Loucy (cell line): ENCODE measurements at regions not wholly inside any gene's neighbourhood (a gene's known extent, or its start where the extent isn't known, plus 50 kb on each side); places are given as distances from the start of the nearest gene placed in this dataset.

Source experiments
- H2AFZ ChIP-seq: fragments of 200-600 bp; sonication (generic); 2 replicates; pipeline ENCODE4 v1.6.0; 2016; ENCODE audit warnings: antibody characterized with exemption, mild to moderate bottlenecking, low read length, moderate library complexity
- H3F3A ChIP-seq: fragments of 200-600 bp; 2 replicates; pipeline ENCODE4 v1.6.0; 2016; ENCODE audit warnings: antibody characterized with exemption, low read depth, mild to moderate bottlenecking
- H3K27me3 ChIP-seq: fragments of 200-600 bp; sonication (generic); 2 replicates; pipeline ENCODE4 v1.6.1; 2014; ENCODE audit warnings: low read length, mild to moderate bottlenecking; ENCODE audit not compliant: insufficient read depth, poor library complexity, severe bottlenecking
- H3K36me3 ChIP-seq: fragments of 200-600 bp; sonication (generic); 2 replicates; pipeline ENCODE4 v1.6.1; 2016; ENCODE audit warnings: low read length; ENCODE audit not compliant: insufficient read depth
- H3K4me1 ChIP-seq: fragments of 200-600 bp; sonication (generic); 2 replicates; pipeline ENCODE4 v1.5.1; 2014; ENCODE audit warnings: low read length, mild to moderate bottlenecking; ENCODE audit not compliant: insufficient read depth, poor library complexity, severe bottlenecking
- H3K4me2 ChIP-seq: fragments of 200-600 bp; sonication (generic); 2 replicates; pipeline ENCODE4 v1.6.0; 2014; ENCODE audit warnings: antibody characterized with exemption, low read length, low read depth, mild to moderate bottlenecking; ENCODE audit not compliant: poor library complexity, severe bottlenecking
- H3K4me3 ChIP-seq: fragments of 200-600 bp; sonication (generic); 2 replicates; pipeline ENCODE4 v1.5.1; 2014; ENCODE audit warnings: low read length, mild to moderate bottlenecking, mixed read lengths; ENCODE audit not compliant: poor library complexity, severe bottlenecking
- H3K79me2 ChIP-seq: fragments of 200-600 bp; sonication (generic); 2 replicates; pipeline ENCODE4 v1.6.1; 2014; ENCODE audit warnings: low read length; ENCODE audit not compliant: insufficient read depth
- H3K9ac ChIP-seq: fragments of 200-600 bp; sonication (generic); 2 replicates; pipeline ENCODE4 v1.6.0; 2014; ENCODE audit warnings: mild to moderate bottlenecking, low read depth, low read length, moderate library complexity; ENCODE audit not compliant: poor library complexity, severe bottlenecking
- H3K9me2 ChIP-seq: fragments of 200-600 bp; sonication (generic); replicated peaks from 2 replicates; pipeline ENCODE4 v1.6.1; 2016; ENCODE audit warnings: low read depth, low read length, mixed read lengths
- H3K9me3 ChIP-seq: fragments of 200-600 bp; sonication (generic); 2 replicates; pipeline ENCODE4 v1.6.1; 2014; ENCODE audit warnings: mild to moderate bottlenecking, antibody characterized with exemption, low read length, low read depth; ENCODE audit not compliant: insufficient read depth
- H4K20me1 ChIP-seq: fragments of 200-600 bp; sonication (generic); 2 replicates; pipeline ENCODE4 v1.6.0; 2014; ENCODE audit warnings: antibody characterized with exemption, low read length, mild to moderate bottlenecking; ENCODE audit not compliant: insufficient read depth, poor library complexity, severe bottlenecking
- EZH2phosphoT487 ChIP-seq: fragments of 200-600 bp; IDR thresholded peaks from 2 replicates; pipeline ENCODE4 v1.6.1; 2018; ENCODE audit warnings: antibody characterized with exemption, mild to moderate bottlenecking, moderate library complexity, borderline replicate concordance
- TF ChIP-seq, protein P1 (sequence below): fragments of 200-600 bp; sonication (generic); conservative IDR thresholded peaks from 2 replicates; pipeline ENCODE4 v1.5.1; 2014; ENCODE audit warnings: mild to moderate bottlenecking, antibody characterized with exemption, low read length

DNA sequence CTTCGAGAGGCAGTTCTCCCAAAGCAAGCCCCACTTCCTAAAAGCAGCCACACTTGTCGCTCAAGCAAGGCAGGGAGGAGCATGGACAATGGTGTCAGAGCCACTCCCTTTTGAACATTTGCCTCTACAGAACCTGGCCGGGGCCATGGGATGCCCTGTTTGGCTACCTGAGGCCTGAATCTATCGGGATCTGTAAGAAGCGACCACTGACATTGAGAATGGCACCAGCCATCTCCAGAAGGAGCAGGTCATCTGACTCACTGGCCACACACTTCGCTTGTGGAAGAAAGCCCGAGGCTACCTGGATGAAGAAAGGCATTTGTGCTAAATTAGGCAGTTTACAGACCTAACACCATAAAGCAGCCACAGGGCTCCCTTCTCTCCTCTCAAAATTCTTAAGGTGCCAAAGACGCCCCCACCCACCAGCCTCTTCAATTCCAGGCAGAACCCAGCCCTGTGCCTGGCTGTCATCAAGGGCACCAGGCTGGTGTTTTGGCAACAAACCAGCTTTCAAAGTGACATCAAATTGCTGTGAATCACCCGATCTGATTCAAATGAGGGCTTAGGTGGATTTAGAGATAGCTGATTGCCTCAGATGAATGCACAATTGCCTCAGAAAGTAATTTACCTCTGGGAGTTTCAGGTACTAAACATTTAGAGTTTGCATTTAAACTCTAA is 104.8 kb downstream of the ETS2 start:
- Histone ChIP-seq H3K9me2 (no peaks in the 10 kb centered on the region), H3K9ac (no peak overlapping the region), H3K79me2 (no peaks in the 10 kb centered on the region), H3F3A (no peaks in the 10 kb centered on the region), H2AFZ (no peak overlapping the region), H3K4me3 (no peak overlapping the region), H4K20me1 (no peaks in the 10 kb centered on the region), H3K36me3 (no peaks in the 10 kb centered on the region), H3K27me3 (no peaks in the 10 kb centered on the region), H3K9me3 (no peaks in the 10 kb centered on the region), H3K4me2 (no peak overlapping the region), H3K4me1 (peaks cover 9% of the 10 kb centered on the region)
- TF ChIP-seq EZH2phosphoT487: no peak
- TF ChIP-seq, protein P1, sequence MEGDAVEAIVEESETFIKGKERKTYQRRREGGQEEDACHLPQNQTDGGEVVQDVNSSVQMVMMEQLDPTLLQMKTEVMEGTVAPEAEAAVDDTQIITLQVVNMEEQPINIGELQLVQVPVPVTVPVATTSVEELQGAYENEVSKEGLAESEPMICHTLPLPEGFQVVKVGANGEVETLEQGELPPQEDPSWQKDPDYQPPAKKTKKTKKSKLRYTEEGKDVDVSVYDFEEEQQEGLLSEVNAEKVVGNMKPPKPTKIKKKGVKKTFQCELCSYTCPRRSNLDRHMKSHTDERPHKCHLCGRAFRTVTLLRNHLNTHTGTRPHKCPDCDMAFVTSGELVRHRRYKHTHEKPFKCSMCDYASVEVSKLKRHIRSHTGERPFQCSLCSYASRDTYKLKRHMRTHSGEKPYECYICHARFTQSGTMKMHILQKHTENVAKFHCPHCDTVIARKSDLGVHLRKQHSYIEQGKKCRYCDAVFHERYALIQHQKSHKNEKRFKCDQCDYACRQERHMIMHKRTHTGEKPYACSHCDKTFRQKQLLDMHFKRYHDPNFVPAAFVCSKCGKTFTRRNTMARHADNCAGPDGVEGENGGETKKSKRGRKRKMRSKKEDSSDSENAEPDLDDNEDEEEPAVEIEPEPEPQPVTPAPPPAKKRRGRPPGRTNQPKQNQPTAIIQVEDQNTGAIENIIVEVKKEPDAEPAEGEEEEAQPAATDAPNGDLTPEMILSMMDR: no peak

- no peaks in the 10 kb centered on the region for H4K20me1 ChIP-seq
- no peaks in the 10 kb centered on the region for H3F3A ChIP-seq
- no peak overlapping the region for H3K9ac ChIP-seq
- no peaks in the 10 kb centered on the region for H3K27me3 ChIP-seq
- H3K79me2 ChIP-seq: no peaks in the 10 kb centered on the region
- H3K4me3 ChIP-seq: no peak overlapping the region
- peaks cover 7% of the 10 kb centered on the region for H3K4me1 ChIP-seq
- no peaks in the 10 kb centered on the region for H3K9me2 ChIP-seq
- no peak overlapping the region for H2AFZ ChIP-seq
- H3K36me3 ChIP-seq: no peaks in the 10 kb centered on the region
- TF ChIP-seq EZH2phosphoT487: no peak
- TF ChIP-seq, protein P1: no peak
- H3K9me3 ChIP-seq: no peaks in the 10 kb centered on the region
- no peak overlapping the region for H3K4me2 ChIP-seq
Observed at GRCh38 chr21:38909929-38910328, 104.2 kb downstream of the ETS2 start.

- Histone ChIP-seq H3K4me3 (no peak overlapping the region), H3K9ac (no peak overlapping the region), H3K79me2 (no peaks in the 10 kb centered on the region), H3K4me1 (no peaks in the 10 kb centered on the region), H3K36me3 (no peaks in the 10 kb centered on the region), H3K4me2 (no peak overlapping the region), H3K9me3 (no peaks in the 10 kb centered on the region), H2AFZ (no peak overlapping the region), H3F3A (no peaks in the 10 kb centered on the region), H4K20me1 (no peaks in the 10 kb centered on the region), H3K9me2 (no peaks in the 10 kb centered on the region), H3K27me3 (no peaks in the 10 kb centered on the region)
- TF ChIP-seq EZH2phosphoT487: no peak
- TF ChIP-seq, protein P1: no peak
Observed at GRCh38 chr21:38909109-38909508, 103.4 kb downstream of the ETS2 start.
